Inflammatory macrophage treated with lipopolysaccharide for 1 hour (primary cell): ENCODE measurements at regions not wholly inside any gene's neighbourhood (a gene's known extent, or its start where the extent isn't known, plus 50 kb on each side); places are given as distances from the start of the nearest gene placed in this dataset.

ENCODE experiments used
- DNase-seq, 2 donors: peaks; one replicate each; pipeline ENCODE4 v3.0.0-alpha.2; 2020 to 2022

GRCh38 chr11:70661761-70662501 lies 263.6 kb downstream of the CTTN start:
- no peak for DNase-seq

- no peak for DNase-seq
Observed at GRCh38 chr11:70662691-70663098, 264.4 kb downstream of the CTTN start.

- no peak for DNase-seq
Observed at GRCh38 chr11:70663815-70664214, 265.5 kb downstream of the CTTN start.

GRCh38 chr11:70666311-70666710 lies 268.0 kb downstream of the CTTN start:
- no peak for DNase-seq

GRCh38 chr11:70667767-70668166 lies 269.4 kb downstream of the CTTN start:
- DNase-seq = no peak

- no peak for DNase-seq
Observed at GRCh38 chr11:70668204-70669202, 270.2 kb downstream of the CTTN start.

GRCh38 chr11:70669281-70669680 lies 271.0 kb downstream of the CTTN start:
- DNase-seq = no peak

- no peak for DNase-seq
Observed at GRCh38 chr11:70669871-70670675, 271.7 kb downstream of the CTTN start.

- DNase-seq = no peak
Observed at GRCh38 chr11:70670676-70671034, 272.3 kb downstream of the CTTN start.

GRCh38 chr11:70671083-70671482 lies 272.8 kb downstream of the CTTN start:
- peak; percentile 10 to 23 for DNase-seq

GRCh38 chr11:70671611-70672010 lies 273.3 kb downstream of the CTTN start:
- DNase-seq = no peak

- DNase-seq = no peak
Observed at GRCh38 chr11:70672991-70673653, 274.8 kb downstream of the CTTN start.

GRCh38 chr11:70674605-70675004 lies 276.3 kb downstream of the CTTN start:
- no peak for DNase-seq

GRCh38 chr11:70675697-70676374 lies 277.5 kb downstream of the CTTN start:
- no peak for DNase-seq

GRCh38 chr11:70677232-70677916 lies 279.0 kb downstream of the CTTN start:
- DNase-seq = no peak

GRCh38 chr11:70678931-70679900 lies 280.9 kb downstream of the CTTN start:
- no peak for DNase-seq

GRCh38 chr11:70680781-70681281 lies 282.5 kb downstream of the CTTN start:
- no peak for DNase-seq

GRCh38 chr11:70682056-70682455 lies 283.7 kb downstream of the CTTN start:
- no peak for DNase-seq

GRCh38 chr11:70682760-70683159 lies 284.4 kb downstream of the CTTN start:
- no peak for DNase-seq

GRCh38 chr11:70687716-70688115 lies 289.4 kb downstream of the CTTN start:
- DNase-seq = no peak
